ENCODE measurements at regions not wholly inside any gene's neighbourhood (a gene's known extent, or its start where the extent isn't known, plus 50 kb on each side); places are given as distances from the start of the nearest gene placed in this dataset.
A peak's percentile ranks its signal among the peaks of the same experiment; 100 is the strongest.

- WGBS, 2 experiments, result 57 to 61% methylated on average over 3 to 5 of the region's 5 CpGs
- Histone ChIP-seq H3K9me3 (ENCODE audit: control insufficient read depth, low read length) (no peaks in the 10 kb centered on the region), H3K4me3 (ENCODE audit: insufficient read depth, low read depth, low read length) (no peak overlapping the region), H3K27me3 (ENCODE audit: control insufficient read depth, insufficient read depth, low read length, poor library complexity, severe bottlenecking) (no peaks in the 10 kb centered on the region), H3K27ac (ENCODE audit: insufficient read depth, low read depth, low read length, poor library complexity, severe bottlenecking) (peak overlapping the region; percentile 27), H3K36me3 (ENCODE audit: control insufficient read depth, insufficient read depth, low read length) (no peaks in the 10 kb centered on the region), H3K4me1 (ENCODE audit: control insufficient read depth, insufficient read depth, low read length) (peaks cover 7% of the 10 kb centered on the region)
These were observed 124.0 kb upstream of the TLE4 start for GRCh38 chr9:79447762-79448161.

GRCh38 chr9:79452265-79452664 is 119.5 kb upstream of the TLE4 start:
- Histone ChIP-seq H3K36me3 (ENCODE audit: control insufficient read depth, insufficient read depth, low read length) (no peaks in the 10 kb centered on the region), H3K27ac (ENCODE audit: insufficient read depth, low read depth, low read length, poor library complexity, severe bottlenecking) (no peak overlapping the region), H3K4me1 (ENCODE audit: control insufficient read depth, insufficient read depth, low read length) (peaks cover 7% of the 10 kb centered on the region), H3K9me3 (ENCODE audit: control insufficient read depth, low read length) (no peaks in the 10 kb centered on the region), H3K27me3 (ENCODE audit: control insufficient read depth, insufficient read depth, low read length, poor library complexity, severe bottlenecking) (no peaks in the 10 kb centered on the region), H3K4me3 (ENCODE audit: insufficient read depth, low read depth, low read length) (no peak overlapping the region)

DNA sequence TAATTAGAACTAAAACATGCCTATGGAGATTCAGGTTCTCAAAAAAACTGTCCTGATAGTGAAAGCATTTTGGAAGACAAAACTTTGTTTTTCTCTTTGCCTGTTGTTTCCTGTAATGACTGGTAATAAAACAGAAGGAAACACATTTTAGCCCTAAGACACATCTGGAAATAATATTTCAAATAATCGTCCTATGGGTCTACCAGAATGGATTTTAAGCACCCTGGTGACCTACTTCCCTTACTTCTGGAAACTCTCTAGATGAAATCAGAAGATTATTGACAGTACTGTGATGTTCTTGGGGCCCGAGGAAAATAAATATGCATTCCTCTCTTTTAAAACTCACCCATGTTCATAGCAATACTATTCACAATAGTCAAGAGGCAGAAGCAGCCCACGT is 110.1 kb upstream of the TLE4 start:
- Histone ChIP-seq H3K27ac (ENCODE audit: insufficient read depth, low read depth, low read length, poor library complexity, severe bottlenecking) (no peak overlapping the region), H3K4me1 (ENCODE audit: control insufficient read depth, insufficient read depth, low read length) (no peaks in the 10 kb centered on the region), H3K27me3 (ENCODE audit: control insufficient read depth, insufficient read depth, low read length, poor library complexity, severe bottlenecking) (no peaks in the 10 kb centered on the region), H3K4me3 (ENCODE audit: insufficient read depth, low read depth, low read length) (no peak overlapping the region), H3K36me3 (ENCODE audit: control insufficient read depth, insufficient read depth, low read length) (no peaks in the 10 kb centered on the region), H3K9me3 (ENCODE audit: control insufficient read depth, low read length) (no peaks in the 10 kb centered on the region)
- WGBS, 2 experiments, result 80 to 97% methylated on average over 1 to 3 of the region's 3 CpGs

GRCh38 chr9:79465156-79465555 is 106.6 kb upstream of the TLE4 start:
- no peak overlapping the region for H3K27ac ChIP-seq (ENCODE audit: insufficient read depth, low read depth, low read length, poor library complexity, severe bottlenecking)
- no peaks in the 10 kb centered on the region for H3K4me1 ChIP-seq (ENCODE audit: control insufficient read depth, insufficient read depth, low read length)
- no peaks in the 10 kb centered on the region for H3K9me3 ChIP-seq (ENCODE audit: control insufficient read depth, low read length)
- no peaks in the 10 kb centered on the region for H3K27me3 ChIP-seq (ENCODE audit: control insufficient read depth, insufficient read depth, low read length, poor library complexity, severe bottlenecking)
- H3K4me3 ChIP-seq (ENCODE audit: insufficient read depth, low read depth, low read length), result no peak overlapping the region
- H3K36me3 ChIP-seq (ENCODE audit: control insufficient read depth, insufficient read depth, low read length), result no peaks in the 10 kb centered on the region

- 95 to 100% methylated on average over 1 to 2 of the region's 2 CpGs for WGBS, 2 experiments
- no peak overlapping the region for H3K4me3 ChIP-seq (ENCODE audit: insufficient read depth, low read depth, low read length)
- no peak overlapping the region for H3K27ac ChIP-seq (ENCODE audit: insufficient read depth, low read depth, low read length, poor library complexity, severe bottlenecking)
- no peaks in the 10 kb centered on the region for H3K9me3 ChIP-seq (ENCODE audit: control insufficient read depth, low read length)
- H3K27me3 ChIP-seq (ENCODE audit: control insufficient read depth, insufficient read depth, low read length, poor library complexity, severe bottlenecking), result no peaks in the 10 kb centered on the region
- no peaks in the 10 kb centered on the region for H3K36me3 ChIP-seq (ENCODE audit: control insufficient read depth, insufficient read depth, low read length)
- H3K4me1 ChIP-seq (ENCODE audit: control insufficient read depth, insufficient read depth, low read length), result no peaks in the 10 kb centered on the region
These were observed 102.6 kb upstream of the TLE4 start for GRCh38 chr9:79469164-79469563.

GRCh38 chr9:79470954-79471353 is 100.8 kb upstream of the TLE4 start:
- Histone ChIP-seq H3K27ac (ENCODE audit: insufficient read depth, low read depth, low read length, poor library complexity, severe bottlenecking) (no peak overlapping the region), H3K27me3 (ENCODE audit: control insufficient read depth, insufficient read depth, low read length, poor library complexity, severe bottlenecking) (no peaks in the 10 kb centered on the region), H3K9me3 (ENCODE audit: control insufficient read depth, low read length) (no peaks in the 10 kb centered on the region), H3K4me1 (ENCODE audit: control insufficient read depth, insufficient read depth, low read length) (no peaks in the 10 kb centered on the region), H3K4me3 (ENCODE audit: insufficient read depth, low read depth, low read length) (no peak overlapping the region), H3K36me3 (ENCODE audit: control insufficient read depth, insufficient read depth, low read length) (no peaks in the 10 kb centered on the region)
- 74 to 88% methylated on average over 2 of the region's 2 CpGs for WGBS, 2 experiments

DNA sequence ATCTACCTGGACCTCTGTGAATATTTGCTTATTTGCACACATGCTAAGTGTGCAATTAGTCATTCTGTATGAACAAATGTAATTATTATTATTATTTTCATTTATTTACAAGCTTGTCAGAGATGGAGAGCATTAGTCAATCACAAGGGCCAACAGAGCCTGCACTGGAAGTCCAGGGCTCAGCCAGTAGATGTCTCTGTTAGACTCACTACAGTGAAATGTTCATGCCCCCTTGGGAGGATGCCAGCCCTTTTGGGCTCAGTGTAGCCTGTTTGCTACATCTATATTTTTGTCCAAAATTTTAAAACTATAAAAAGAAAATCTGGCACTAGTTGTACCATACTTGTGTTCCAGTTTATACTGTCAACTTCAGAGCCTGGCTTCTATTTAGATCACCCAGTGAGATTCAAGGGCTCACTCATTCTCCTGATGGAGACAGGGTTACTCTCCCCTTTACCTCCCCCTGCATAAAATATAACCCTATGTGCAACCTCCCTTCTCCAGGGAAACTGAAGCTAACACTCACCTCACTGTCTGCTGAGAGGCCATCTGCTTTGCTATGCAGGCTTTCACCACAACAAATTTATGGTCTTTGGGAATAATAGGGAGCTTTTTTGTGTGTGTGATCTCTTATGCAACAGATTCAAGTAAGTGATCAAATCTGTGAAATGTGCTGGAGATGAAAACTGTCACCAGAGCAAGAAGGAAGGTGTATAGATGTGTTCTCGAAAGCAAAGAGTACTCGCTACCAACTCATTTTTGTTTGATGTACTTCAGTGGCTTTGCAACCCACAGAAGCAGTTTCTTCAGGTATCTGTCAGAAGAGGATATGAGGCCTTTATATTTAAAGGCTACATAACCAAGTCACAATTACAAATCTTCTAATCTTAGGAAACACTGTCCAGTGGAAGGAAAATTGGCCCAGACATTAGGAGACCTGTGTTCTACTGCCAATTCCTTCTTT is 99.9 kb upstream of the TLE4 start:
- no peaks in the 10 kb centered on the region for H3K9me3 ChIP-seq (ENCODE audit: control insufficient read depth, low read length)
- 93 to 95% methylated on average over 2 of the region's 2 CpGs for WGBS, 2 experiments
- H3K27me3 ChIP-seq (ENCODE audit: control insufficient read depth, insufficient read depth, low read length, poor library complexity, severe bottlenecking), result no peaks in the 10 kb centered on the region
- H3K27ac ChIP-seq (ENCODE audit: insufficient read depth, low read depth, low read length, poor library complexity, severe bottlenecking), result no peak overlapping the region
- H3K36me3 ChIP-seq (ENCODE audit: control insufficient read depth, insufficient read depth, low read length), result no peaks in the 10 kb centered on the region
- no peak overlapping the region for H3K4me3 ChIP-seq (ENCODE audit: insufficient read depth, low read depth, low read length)
- no peaks in the 10 kb centered on the region for H3K4me1 ChIP-seq (ENCODE audit: control insufficient read depth, insufficient read depth, low read length)

DNA sequence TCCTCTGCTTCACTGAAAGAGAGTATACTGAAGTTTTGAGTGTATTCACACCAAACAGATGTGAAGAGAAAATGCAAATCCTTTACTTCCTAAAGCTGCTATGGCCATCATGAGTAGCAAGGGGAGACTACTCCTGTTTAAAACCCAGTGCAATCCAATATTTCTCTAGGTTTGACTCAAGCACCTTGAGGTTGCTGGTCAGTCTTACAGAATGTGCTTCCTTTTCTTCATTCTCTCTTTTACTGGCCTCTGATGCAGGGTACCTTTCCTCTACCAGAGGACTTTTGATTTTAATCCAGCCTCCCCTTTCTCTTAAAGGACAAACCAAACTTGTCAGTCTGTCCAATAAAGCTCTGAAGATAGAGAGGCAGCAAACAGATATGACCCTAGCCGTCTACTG is 98.1 kb upstream of the TLE4 start:
- Histone ChIP-seq H3K9me3 (ENCODE audit: control insufficient read depth, low read length) (no peaks in the 10 kb centered on the region), H3K4me3 (ENCODE audit: insufficient read depth, low read depth, low read length) (no peak overlapping the region)
- 88 to 89% methylated on average over 1 of the region's 1 CpG for WGBS, 2 experiments

DNA sequence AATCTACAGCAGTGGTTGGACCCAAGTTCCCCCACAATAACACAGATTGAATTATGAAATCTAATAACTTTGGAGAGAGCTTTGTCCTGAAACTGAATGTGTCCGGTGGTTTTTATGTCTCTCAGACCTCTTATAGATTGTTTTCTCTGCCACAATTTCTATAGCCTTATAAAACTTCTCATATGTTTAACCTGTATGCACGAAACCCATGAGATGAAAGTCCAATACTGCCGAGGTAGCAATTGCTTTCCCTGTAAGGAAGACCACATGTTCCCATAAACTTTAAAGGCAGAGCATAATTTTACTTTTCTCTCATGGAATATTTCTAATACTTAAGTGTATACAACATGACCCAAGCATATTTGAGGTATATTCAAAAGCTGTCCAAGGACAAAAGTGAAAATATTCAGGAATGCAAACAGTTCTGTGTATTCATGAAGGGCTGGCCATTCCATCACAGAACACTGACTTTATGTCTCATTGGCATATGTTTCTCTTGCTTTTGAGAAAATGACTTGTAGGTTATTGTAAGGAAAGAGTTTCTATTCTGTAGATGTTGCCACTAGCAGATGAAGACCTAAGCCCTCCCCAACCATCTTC is 94.4 kb upstream of the TLE4 start:
- Histone ChIP-seq H3K4me1 (ENCODE audit: control insufficient read depth, insufficient read depth, low read length) (peaks cover 4% of the 10 kb centered on the region), H3K27ac (ENCODE audit: insufficient read depth, low read depth, low read length, poor library complexity, severe bottlenecking) (no peak overlapping the region), H3K36me3 (ENCODE audit: control insufficient read depth, insufficient read depth, low read length) (no peaks in the 10 kb centered on the region), H3K27me3 (ENCODE audit: control insufficient read depth, insufficient read depth, low read length, poor library complexity, severe bottlenecking) (no peaks in the 10 kb centered on the region), H3K4me3 (ENCODE audit: insufficient read depth, low read depth, low read length) (no peak overlapping the region), H3K9me3 (ENCODE audit: control insufficient read depth, low read length) (no peaks in the 10 kb centered on the region)
- WGBS, 2 experiments, result 92 to 94% methylated on average over 3 of the region's 3 CpGs

More for the DNA sequence above, 98.1 kb upstream of the TLE4 start:
- Histone ChIP-seq H3K27ac (ENCODE audit: insufficient read depth, low read depth, low read length, poor library complexity, severe bottlenecking) (no peak overlapping the region), H3K36me3 (ENCODE audit: control insufficient read depth, insufficient read depth, low read length) (no peaks in the 10 kb centered on the region), H3K27me3 (ENCODE audit: control insufficient read depth, insufficient read depth, low read length, poor library complexity, severe bottlenecking) (no peaks in the 10 kb centered on the region), H3K4me1 (ENCODE audit: control insufficient read depth, insufficient read depth, low read length) (peaks cover 2% of the 10 kb centered on the region)

DNA sequence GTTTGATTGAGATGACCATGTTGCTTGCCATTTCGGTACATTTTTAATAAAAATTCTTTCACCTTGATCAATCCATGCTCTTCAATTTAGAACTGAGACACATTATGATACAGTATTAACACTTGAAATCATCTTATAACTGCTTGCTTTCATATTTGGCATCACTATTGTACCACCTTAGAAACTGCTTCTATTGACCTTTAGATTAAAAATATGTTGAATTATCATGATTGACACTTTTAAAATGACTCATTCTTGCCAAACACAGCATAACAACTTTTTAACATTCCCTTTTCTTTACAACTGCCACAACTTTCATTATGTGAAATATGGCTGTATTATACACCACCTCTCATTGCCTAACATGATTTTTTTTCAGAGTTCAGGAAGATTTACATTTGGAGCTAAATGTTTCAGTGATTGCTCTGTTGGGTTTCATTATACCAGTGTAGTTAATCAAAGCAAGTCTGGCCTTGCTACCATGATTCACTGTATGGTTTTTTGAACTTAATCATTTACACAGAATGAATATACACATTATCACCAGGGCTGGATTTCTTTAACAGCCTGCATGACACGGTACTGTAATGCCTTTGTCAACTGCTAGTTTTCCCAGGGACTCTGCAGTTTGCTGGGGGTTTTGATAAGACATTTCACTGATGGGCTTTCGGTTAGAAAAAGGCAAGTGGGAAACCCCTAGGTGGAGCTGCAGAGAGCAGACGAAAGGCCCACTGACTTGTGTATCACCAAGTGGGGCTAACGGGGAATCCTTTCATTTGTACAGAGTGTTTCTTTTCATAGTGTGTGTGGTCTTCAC is 93.6 kb upstream of the TLE4 start:
- no peaks in the 10 kb centered on the region for H3K36me3 ChIP-seq (ENCODE audit: control insufficient read depth, insufficient read depth, low read length)
- H3K27ac ChIP-seq (ENCODE audit: insufficient read depth, low read depth, low read length, poor library complexity, severe bottlenecking), result no peak overlapping the region
- H3K4me1 ChIP-seq (ENCODE audit: control insufficient read depth, insufficient read depth, low read length), result peaks cover 4% of the 10 kb centered on the region
- no peak overlapping the region for H3K4me3 ChIP-seq (ENCODE audit: insufficient read depth, low read depth, low read length)
- 37 to 39% methylated on average over 5 of the region's 5 CpGs for WGBS, 2 experiments
- no peaks in the 10 kb centered on the region for H3K27me3 ChIP-seq (ENCODE audit: control insufficient read depth, insufficient read depth, low read length, poor library complexity, severe bottlenecking)
- no peaks in the 10 kb centered on the region for H3K9me3 ChIP-seq (ENCODE audit: control insufficient read depth, low read length)
